ENCODE measurements at regions not wholly inside any gene's neighbourhood (a gene's known extent, or its start where the extent isn't known, plus 50 kb on each side); places are given as distances from the start of the nearest gene placed in this dataset.

GRCh38 chr6:138001750-138002349 lies 105.4 kb downstream of the PERP start:
- TF ChIP-seq ZNF565 (CRISPR knock-in tag; conservative IDR thresholded peaks at IDR 0.05; ENCODE audit: low read depth) = no peak
- no peak for TF ChIP-seq CREB5 (CRISPR knock-in tag; IDR thresholded peaks at IDR 0.05; ENCODE audit: low read depth)
- no peak for TF ChIP-seq GLIS3 (CRISPR knock-in tag; IDR thresholded peaks at IDR 0.05)
- TF ChIP-seq ZNF70 (CRISPR knock-in tag; IDR thresholded peaks at IDR 0.05) = no peak
- no peak for TF ChIP-seq PATZ1 (CRISPR knock-in tag; IDR thresholded peaks at IDR 0.05; ENCODE audit: borderline replicate concordance)
- no peak for TF ChIP-seq TSHZ2 (CRISPR knock-in tag; IDR thresholded peaks at IDR 0.05)
- TF ChIP-seq PPARA (CRISPR knock-in tag; IDR thresholded peaks at IDR 0.05; ENCODE audit: borderline replicate concordance) = no peak
- no peak for TF ChIP-seq RARB (CRISPR knock-in tag; IDR thresholded peaks at IDR 0.05)
- no peak for TF ChIP-seq ZFP3 (CRISPR knock-in tag; IDR thresholded peaks at IDR 0.05)
- TF ChIP-seq ZFP30 (CRISPR knock-in tag; IDR thresholded peaks at IDR 0.05) = no peak
- TF ChIP-seq BACH2 (CRISPR knock-in tag; IDR thresholded peaks at IDR 0.05; ENCODE audit: borderline replicate concordance) = no peak
- TF ChIP-seq TCF4 (CRISPR knock-in tag; IDR thresholded peaks at IDR 0.05; ENCODE audit: borderline replicate concordance) = no peak
